ENCODE measurements at regions not wholly inside any gene's neighbourhood (a gene's known extent, or its start where the extent isn't known, plus 50 kb on each side); places are given as distances from the start of the nearest gene placed in this dataset.
A peak's percentile ranks its signal among the peaks of the same experiment; 100 is the strongest.
"Not testable (repeated sequence)": the region's sequence is repeated elsewhere in the genome, so short reads cannot be mapped to it uniquely, and the experiment has no call there.

DNA sequence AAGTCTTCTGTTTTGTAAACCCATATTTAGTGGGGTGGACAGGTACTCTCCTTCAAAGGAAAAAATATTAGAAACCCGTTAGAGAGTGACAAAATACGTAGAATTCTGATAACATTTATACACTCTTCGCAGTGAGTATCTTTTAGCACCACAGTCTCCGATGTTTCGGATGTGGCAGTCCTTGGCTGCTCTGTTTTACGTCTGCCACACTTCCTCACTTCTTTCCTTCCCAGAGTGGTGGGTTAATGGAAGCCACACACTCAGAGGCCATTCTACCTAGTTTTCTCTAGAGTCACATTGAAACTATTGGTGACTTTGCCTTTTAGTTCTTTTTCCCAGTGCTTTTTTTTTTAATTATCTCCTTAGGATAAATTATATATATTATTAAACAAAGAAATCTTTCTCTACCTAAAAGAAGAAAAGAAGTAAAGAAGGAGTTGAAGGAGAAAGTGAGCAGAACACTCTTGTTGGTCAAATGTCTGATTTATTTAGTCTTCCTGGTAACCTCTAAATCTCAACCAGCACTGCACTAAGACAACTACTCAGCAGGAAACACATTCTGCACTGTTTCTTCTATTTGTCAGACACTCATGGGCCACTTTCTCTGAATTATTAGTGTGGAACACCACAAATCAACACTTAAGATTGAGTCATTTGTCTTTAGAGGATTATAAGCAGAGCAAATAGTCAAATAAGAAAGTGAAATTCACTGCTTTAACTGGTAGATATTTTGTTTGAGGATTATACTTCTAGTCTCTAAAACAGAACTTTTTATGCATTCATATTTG, 451.3 kb upstream of the TMEFF2 start:
- no peak for DNase-seq

DNA sequence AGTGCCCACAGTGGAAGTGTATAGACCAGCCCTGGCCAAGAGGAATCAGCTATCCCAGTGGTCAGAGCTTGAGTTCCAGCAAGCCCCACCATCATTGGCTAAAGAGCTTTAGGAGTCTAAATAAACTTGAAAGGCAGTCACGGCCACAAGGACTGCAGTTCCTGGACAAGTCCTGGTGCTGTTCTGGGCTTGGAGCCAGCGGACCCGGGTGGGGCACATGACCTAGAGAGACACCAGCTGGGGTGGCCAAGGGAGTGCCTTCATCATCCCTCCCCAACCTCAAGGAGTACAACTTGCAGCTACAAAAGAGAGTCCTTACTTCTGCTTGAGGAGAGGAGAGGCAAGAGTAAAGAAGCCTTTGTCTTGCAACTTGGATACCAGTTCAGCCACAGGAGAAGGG, 439.8 kb upstream of the TMEFF2 start:
- DNase-seq: no peak

- no peak for DNase-seq
These were observed 433.3 kb upstream of the TMEFF2 start for GRCh38 chr2:192628017-192628416.

- no peak for DNase-seq
These were observed 420.4 kb upstream of the TMEFF2 start for GRCh38 chr2:192615105-192615504.

DNA sequence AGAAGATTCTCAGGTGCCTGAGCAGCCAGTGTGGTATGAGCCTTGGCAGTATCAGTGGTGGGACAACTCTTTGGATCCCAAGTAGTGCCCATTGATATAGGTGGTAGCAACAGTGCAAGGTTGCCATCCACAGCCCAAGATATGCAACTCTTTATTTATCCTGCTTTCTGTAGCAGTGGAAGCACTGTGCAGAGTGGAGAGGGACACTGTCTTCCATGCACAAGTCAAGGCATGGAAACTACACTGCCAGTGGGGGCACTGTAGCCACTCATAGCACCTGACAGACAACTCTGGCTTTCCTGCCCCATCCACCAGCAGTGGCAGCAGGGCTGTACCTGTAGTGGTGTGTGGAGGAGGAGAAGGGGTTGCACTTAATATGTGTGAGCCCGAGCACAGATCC, 409.6 kb upstream of the TMEFF2 start:
- no peak for DNase-seq

DNA sequence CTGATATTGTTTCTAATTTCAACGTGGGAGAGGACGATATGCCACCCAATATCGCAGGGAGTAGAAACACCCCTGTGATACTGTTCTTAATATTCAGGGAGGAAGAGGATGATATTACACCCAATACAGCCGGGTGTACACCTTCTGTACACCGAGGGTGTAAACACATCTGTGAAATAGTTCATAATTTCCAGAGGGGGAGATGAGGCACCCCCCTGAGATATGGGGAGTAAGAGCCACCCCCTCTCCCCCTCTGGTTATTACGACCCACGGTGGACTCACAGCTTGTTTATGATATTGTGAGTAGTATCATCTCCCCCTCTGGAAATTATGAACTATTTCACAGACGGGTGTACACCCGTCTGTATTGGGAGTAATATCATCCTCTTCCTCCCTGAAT, 403.9 kb upstream of the TMEFF2 start:
- DNase-seq: not testable (repeated sequence)

- DNase-seq: no peak
These were observed 398.8 kb upstream of the TMEFF2 start for GRCh38 chr2:192593561-192593960.

GRCh38 chr2:192591617-192592016, 396.9 kb upstream of the TMEFF2 start:
- no peak for DNase-seq

GRCh38 chr2:192585418-192585817, 390.7 kb upstream of the TMEFF2 start:
- DNase-seq: peak; percentile 21

GRCh38 chr2:192584976-192585375, 390.2 kb upstream of the TMEFF2 start:
- no peak for DNase-seq

DNA sequence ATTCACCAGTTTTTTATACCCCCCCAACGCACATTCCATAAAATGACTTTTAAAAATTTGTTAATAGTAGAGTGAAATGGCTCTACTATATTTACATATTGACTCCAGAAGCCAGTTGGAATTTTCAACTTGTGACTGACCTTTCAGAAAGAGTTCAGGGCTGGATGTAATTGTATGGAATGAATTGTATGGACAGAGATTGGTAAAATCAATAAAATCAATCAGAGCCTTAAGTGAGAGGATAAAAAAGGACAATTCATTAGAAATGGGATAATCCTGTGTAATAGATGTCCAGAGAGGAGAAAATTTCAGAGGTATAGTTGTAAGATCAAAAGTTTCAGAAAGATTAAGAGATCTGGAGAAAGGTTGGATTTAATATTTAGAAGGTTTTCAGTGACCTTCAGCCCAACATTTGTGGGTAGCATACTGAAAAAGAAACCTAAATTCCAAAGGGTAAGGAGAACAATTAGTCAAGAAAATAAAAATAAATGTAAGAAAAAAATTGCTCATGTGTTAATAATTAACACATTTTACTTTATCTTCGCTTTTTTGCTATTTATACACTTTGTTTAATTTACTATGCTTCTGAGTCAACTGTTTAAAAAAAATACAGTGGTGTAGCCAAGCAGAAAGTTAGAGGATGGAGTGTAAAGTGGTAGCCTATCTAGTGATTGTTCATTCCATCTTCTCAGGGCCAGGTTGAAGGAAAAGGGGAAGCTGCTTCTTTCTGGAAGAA, 385.4 kb upstream of the TMEFF2 start:
- DNase-seq: no peak

DNA sequence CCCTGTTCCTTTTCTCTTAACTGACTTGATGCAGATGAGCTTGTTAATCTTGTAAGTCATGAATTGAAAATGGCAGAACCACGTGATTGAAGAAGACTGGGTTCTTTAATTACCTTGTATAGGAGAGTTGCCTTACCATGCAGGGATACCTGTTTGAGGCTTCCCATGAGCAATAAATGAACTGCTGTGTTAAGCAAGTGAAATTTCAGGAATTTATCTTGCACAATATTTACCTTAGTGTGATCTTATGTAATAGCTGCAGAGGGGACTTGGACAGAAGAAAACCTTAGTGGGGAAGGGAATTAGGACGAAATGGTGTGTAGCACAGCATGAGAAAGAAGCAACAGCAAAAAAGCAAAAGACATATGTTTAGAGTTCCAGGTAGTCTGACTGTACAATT, 384.0 kb upstream of the TMEFF2 start:
- DNase-seq: no peak

- no peak for DNase-seq
These were observed 383.0 kb upstream of the TMEFF2 start for GRCh38 chr2:192577706-192578105.

- DNase-seq: no peak
These were observed 379.8 kb upstream of the TMEFF2 start for GRCh38 chr2:192574552-192574951.

- DNase-seq: no peak
These were observed 376.9 kb upstream of the TMEFF2 start for GRCh38 chr2:192571636-192572035.

- DNase-seq: no peak
These were observed 376.1 kb upstream of the TMEFF2 start for GRCh38 chr2:192570788-192571187.

- DNase-seq: no peak
These were observed 372.1 kb upstream of the TMEFF2 start for GRCh38 chr2:192566863-192567262.

- no peak for DNase-seq
These were observed 365.6 kb upstream of the TMEFF2 start for GRCh38 chr2:192560326-192560725.

- no peak for DNase-seq
These were observed 364.9 kb upstream of the TMEFF2 start for GRCh38 chr2:192559587-192559986.

DNA sequence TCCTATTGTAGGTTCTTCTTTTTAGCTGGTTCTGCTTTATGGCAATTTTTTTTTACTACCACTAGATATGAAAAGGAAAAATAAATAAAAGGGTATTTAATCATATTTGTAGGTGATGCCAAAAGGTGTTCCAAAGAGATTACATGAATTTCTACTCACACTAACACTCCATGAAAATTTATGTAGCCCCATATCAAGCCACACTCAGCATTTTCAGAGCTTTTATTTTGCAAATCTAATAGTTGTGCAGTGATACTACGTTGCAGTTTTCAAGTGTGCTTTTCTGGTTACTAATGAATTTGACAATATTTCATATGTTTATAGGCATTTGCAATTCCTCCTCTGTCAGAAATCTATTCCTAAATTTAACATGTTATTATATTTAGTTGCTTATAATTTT, 363.9 kb upstream of the TMEFF2 start:
- DNase-seq: no peak

DNA sequence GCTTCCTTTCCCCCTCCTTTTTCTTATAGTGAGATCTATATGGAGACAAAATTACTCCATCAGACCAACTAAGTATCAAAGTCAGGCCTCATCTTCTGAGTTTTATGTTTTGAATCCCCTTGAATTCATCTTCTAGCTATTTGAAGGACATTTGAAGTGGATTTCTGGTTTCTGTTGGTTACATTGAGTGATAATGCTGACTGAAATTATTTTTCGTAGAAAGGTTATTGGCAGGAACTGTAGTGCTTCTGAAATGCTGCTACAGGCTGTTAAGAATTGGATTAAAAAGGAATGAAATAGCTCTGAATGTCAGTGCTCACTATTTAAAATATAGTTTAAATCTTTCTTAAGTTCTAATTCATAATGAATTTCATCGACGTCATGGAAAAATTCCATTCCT, 361.0 kb upstream of the TMEFF2 start:
- DNase-seq: no peak

DNA sequence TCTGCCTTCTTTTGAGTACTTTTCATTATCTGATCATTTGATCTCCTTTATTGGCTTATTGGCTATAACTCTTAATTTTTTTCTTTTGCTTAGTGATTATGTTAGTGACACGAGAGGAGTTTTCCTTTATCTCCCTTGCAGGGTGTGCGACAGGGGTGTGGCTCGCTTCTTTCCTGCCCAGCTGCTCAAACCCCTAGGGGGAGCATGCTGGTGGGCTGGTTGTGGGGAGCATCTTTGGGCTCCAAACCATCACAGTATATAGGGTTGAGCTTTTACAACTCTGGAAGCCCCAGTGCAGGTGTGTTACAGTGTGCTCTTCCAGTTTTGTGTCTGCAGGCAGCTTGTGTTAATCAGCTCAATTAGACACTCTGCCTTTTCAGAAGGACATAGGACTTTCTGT, 357.0 kb upstream of the TMEFF2 start:
- no peak for DNase-seq

GRCh38 chr2:192546565-192546964, 351.8 kb upstream of the TMEFF2 start:
- DNase-seq: no peak

GRCh38 chr2:192544371-192544955, 349.7 kb upstream of the TMEFF2 start:
- DNase-seq: no peak

Data from NCI-H1436 (cell line).